Psoas muscle (tissue), 7 donors: ENCODE measurements at regions not wholly inside any gene's neighbourhood (a gene's known extent, or its start where the extent isn't known, plus 50 kb on each side); places are given as distances from the start of the nearest gene placed in this dataset.

ENCODE experiments used
- ATAC-seq, 4 donors: fragments of 200-7000 bp; cut with Tn5 transposase; one replicate each; pipeline ENCODE4 v1.9.1; 2020; ENCODE audit warnings: moderate library complexity in 3 of 4, mild to moderate bottlenecking in 2 of 4
- DNase-seq, 2 donors: peaks; one replicate each; pipeline ENCODE4 v3.0.0-alpha.2; 2020
- H3K27ac ChIP-seq: fragments of 200-600 bp; one replicate; pipeline ENCODE4 v1.8.0; 2022
- H3K27me3 ChIP-seq, 3 donors: fragments of 200-600 bp in 1 of 3; one replicate each; pipeline versions ENCODE4 v1.6.1 to v1.8.0; 2013 to 2022; ENCODE audit warnings: low read length in 2 of 3, mild to moderate bottlenecking in 2 of 3, moderate library complexity in 1 of 3; ENCODE audit not compliant: insufficient read depth in 3 of 3
- H3K36me3 ChIP-seq, 2 donors: fragments of 200-600 bp in 1 of 2; one replicate each; pipeline versions ENCODE4 v1.6.1 to v1.8.0; 2013 to 2022; ENCODE audit warnings: low read depth in 1 of 2, mild to moderate bottlenecking in 1 of 2, moderate library complexity in 1 of 2; ENCODE audit not compliant: insufficient read depth in 1 of 2
- H3K4me1 ChIP-seq: fragments of 200-600 bp; one replicate; pipeline ENCODE4 v1.8.0; 2022
- H3K4me3 ChIP-seq: fragments of 200-600 bp; one replicate; pipeline ENCODE4 v1.8.0; 2022; ENCODE audit warnings: mild to moderate bottlenecking
- H3K9me3 ChIP-seq: fragments of 200-600 bp; one replicate; pipeline ENCODE4 v1.8.0; 2022
- WGBS, 3 donors: extraction: QIAGEN DNeasy Blood & Tissue Kit; methylation state at CpG; one replicate each; pipeline versions ENCODE4 v1.1.6 to v1.1.7; 2013; 5-methylcytosine and 5-hydroxymethylcytosine counted together
- intact Hi-C, 2 donors: fragments of 100-400 bp; cut with DNase I; formaldehyde crosslinking; loops; one replicate each; pipeline versions ENCODE4 v1.11.0 to v1.14.2; 2022
- TF ChIP-seq, protein P1 (sequence below): fragments of 200-600 bp; IDR thresholded peaks from one replicate; pipeline ENCODE4 v1.8.0; 2022; ENCODE audit warnings: antibody characterized with exemption
- donor health status: healthy with polysubstance abuse.
- donor health status: DM: no; HTN: no; CAD: no; lungs with moderate emphysema.
- donor health status: Bipolar disorder and iron deficiency.
- donor health status: healthy.
- donor health status: DM: yes; HTN: yes; CAD: no.
- donor health status: DM: no; HTN: no; CAD: no.
- donor health status: DM: yes; HTN: yes; CAD: no.

DNA sequence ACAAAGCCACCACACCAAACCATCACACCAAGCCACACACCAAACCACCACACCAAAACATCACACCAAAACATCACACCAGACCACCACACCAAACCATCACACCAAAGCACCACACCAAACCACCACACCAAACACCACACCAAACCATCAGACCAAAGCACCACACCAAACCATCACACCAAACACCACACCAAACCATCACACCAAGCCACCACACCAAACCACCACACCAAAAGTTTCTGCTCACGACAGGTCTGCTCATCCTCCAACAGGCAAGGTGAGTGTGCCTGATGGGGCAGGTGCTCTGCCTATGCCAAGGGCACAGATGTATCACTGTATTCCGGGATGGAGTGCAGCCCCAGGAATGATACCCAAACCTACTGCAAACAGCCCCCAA lies 87.9 kb upstream of the FSTL4 start:
- intact Hi-C loops, result no loop called here
- TF ChIP-seq, protein P1, sequence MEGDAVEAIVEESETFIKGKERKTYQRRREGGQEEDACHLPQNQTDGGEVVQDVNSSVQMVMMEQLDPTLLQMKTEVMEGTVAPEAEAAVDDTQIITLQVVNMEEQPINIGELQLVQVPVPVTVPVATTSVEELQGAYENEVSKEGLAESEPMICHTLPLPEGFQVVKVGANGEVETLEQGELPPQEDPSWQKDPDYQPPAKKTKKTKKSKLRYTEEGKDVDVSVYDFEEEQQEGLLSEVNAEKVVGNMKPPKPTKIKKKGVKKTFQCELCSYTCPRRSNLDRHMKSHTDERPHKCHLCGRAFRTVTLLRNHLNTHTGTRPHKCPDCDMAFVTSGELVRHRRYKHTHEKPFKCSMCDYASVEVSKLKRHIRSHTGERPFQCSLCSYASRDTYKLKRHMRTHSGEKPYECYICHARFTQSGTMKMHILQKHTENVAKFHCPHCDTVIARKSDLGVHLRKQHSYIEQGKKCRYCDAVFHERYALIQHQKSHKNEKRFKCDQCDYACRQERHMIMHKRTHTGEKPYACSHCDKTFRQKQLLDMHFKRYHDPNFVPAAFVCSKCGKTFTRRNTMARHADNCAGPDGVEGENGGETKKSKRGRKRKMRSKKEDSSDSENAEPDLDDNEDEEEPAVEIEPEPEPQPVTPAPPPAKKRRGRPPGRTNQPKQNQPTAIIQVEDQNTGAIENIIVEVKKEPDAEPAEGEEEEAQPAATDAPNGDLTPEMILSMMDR, result no peak
- 50 to 93% (median 65%) methylated on average over 2 of the region's 2 CpGs for WGBS, 3 donors
- Histone ChIP-seq H3K4me1 (no peaks in the 10 kb centered on the region), H3K36me3 (no peaks in the 10 kb centered on the region), H3K27ac (no peak overlapping the region), H3K9me3 (no peaks in the 10 kb centered on the region), H3K27me3 (no peaks in the 10 kb centered on the region), H3K4me3 (no peak overlapping the region)
- DNase-seq, result no peak
- ATAC-seq, result no peak

DNA sequence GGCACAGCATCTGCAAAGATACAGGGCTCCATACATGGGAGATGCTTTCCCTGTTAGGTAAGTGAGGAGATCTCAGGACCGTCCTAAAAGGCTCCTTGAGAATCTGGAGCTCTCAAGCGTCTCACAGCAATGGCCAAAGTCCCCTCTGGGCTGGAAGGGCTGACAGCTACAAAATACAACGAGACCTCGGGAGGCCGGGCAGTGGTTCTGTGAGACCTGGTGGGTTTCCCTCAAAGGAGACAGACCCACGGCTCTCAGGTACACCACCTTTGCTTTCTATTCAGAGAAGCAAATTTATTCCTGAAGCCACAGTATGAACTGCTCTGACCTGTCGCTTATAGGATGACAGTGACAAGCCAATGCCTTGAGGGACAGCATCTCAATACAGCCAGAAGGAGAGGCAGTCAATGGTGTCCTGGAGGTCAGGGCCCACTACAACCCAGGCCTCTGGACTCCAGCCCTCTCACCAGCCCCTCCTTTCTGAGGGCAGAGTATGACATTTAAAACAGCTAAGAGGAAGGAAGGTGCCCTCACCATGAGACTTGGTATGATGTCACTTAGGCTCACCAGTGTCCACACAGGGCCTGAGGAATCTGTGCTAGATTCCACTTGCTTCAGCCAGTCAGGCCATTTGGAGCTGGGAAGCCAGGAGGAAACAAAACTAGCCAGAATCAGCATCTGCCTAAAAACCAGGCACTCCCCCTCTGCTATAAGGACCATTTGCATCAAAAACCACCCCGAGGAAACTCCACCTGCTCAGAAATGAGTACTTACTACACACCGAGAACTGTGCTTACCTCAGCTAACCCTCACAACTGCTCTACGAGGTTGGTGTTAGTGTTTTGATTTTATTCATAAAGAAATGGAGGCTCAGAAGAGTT lies 86.5 kb upstream of the FSTL4 start:
- DNase-seq, result no peak
- no peak overlapping the region for H3K4me3 ChIP-seq
- WGBS, 3 donors, result 90 to 91% (median 90%) methylated on average over 10 of the region's 10 CpGs

DNA sequence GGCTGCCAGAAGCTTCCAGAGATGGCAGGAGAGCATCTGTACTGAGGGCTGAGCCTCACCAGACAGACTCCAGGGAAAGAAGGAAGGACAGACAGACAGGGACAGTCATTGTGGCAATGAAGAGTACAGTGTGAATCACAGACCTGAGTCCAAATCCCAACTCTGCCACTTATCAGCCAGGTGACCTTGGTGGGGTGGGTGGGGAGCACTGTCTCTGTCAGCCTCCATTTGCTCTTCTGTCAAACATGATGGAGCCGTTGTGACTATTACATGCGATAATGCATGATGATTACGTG lies 85.9 kb upstream of the FSTL4 start:
- 73 to 84% (median 75%) methylated on average over 3 of the region's 3 CpGs for WGBS, 3 donors
- intact Hi-C loops, result no loop called here
- TF ChIP-seq, protein P1, result no peak

More for the DNA sequence above, 86.5 kb upstream of the FSTL4 start:
- Histone ChIP-seq H3K4me1 (no peaks in the 10 kb centered on the region), H3K27ac (no peak overlapping the region), H3K27me3 (no peaks in the 10 kb centered on the region), H3K36me3 (no peaks in the 10 kb centered on the region), H3K9me3 (no peaks in the 10 kb centered on the region)
- TF ChIP-seq, protein P1, result no peak
- ATAC-seq, result no peak
- intact Hi-C loops, result no loop called here

DNA sequence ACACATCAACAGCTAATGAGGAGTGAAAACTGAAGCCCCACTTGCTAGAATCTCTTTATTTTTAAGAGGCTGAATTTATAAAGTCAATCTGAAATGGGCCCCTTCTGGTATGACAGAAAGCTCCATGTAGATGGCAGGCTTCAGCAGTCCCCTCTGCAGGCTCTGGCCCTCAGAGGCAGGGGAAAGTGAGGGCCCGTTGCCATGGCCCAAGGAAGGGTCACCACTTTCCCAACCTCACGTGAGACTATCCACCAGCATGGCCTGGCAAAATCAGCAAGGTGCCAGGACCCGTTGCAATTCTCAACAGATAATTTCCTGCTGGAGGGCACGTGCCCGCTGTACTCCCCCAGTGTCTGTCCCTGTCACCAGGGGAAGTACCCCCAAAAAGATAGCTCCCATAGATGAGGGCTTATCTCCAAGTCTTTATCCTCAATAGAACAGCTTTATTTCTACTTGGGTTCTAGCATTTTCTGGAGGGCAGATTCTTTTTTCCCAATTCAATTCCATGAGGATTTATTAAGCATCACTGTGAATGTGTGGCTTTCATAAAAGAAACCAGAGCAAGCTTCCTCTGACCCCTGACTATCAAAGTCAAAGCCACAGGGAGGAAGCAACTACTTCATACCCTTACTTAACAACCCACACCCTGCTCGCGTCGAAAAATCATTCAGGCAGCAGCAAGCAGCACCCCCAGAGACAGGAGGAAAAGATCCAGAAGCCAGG lies 85.4 kb upstream of the FSTL4 start:
- H3K36me3 ChIP-seq, result no peaks in the 10 kb centered on the region
- intact Hi-C loops, result no loop called here
- peaks cover 0 to 3% (median 0%) of the 10 kb centered on the region in 3 donors for H3K27me3 ChIP-seq
- no peaks in the 10 kb centered on the region for H3K9me3 ChIP-seq
- TF ChIP-seq, protein P1, result no peak
- ATAC-seq (no peak), DNase-seq (no peak)
- no peaks in the 10 kb centered on the region for H3K4me1 ChIP-seq
- 72 to 78% (median 76%) methylated on average over 8 of the region's 8 CpGs for whole genome bisulfite sequencing, 3 donors
- no peak overlapping the region for H3K4me3 ChIP-seq
- H3K27ac ChIP-seq, result no peak overlapping the region

More for the DNA sequence above, 85.9 kb upstream of the FSTL4 start:
- DNase-seq (no peak), ATAC-seq (no peak)
- Histone ChIP-seq H3K9me3 (no peaks in the 10 kb centered on the region), H3K27me3 (no peaks in the 10 kb centered on the region), H3K4me1 (no peaks in the 10 kb centered on the region), H3K36me3 (no peaks in the 10 kb centered on the region), H3K27ac (no peak overlapping the region), H3K4me3 (no peak overlapping the region)
